Keratinocyte (primary cell): ENCODE measurements at regions not wholly inside any gene's neighbourhood (a gene's known extent, or its start where the extent isn't known, plus 50 kb on each side); places are given as distances from the start of the nearest gene placed in this dataset.

Experiments
- CTCF ChIP-seq, 3 experiments: IDR thresholded peaks in 1 of 3; conservative IDR thresholded peaks in 1 of 3; optimal IDR thresholded peaks in 1 of 3; 2 replicates in 2 of 3; 3 replicates in 1 of 3; pipeline versions ENCODE3 to v1.5.1; 2011; ENCODE audit warnings: low read length in 3 of 3, mild to moderate bottlenecking in 3 of 3, moderate library complexity in 2 of 3, control low read depth in 1 of 3, inconsistent platforms in 1 of 3; ENCODE audit not compliant: insufficient read depth in 2 of 3; ENCODE audit errors: extremely low read depth in 1 of 3
- EZH2 ChIP-seq: IDR thresholded peaks from one replicate; pipeline ENCODE4 v1.6.1; 2012; ENCODE audit warnings: inconsistent platforms, mild to moderate bottlenecking, low read length, moderate library complexity

GRCh38 chr10:129074939-129075338, 392.1 kb upstream of the MGMT start:
- TF ChIP-seq CTCF (optimal IDR thresholded peaks at IDR 0.05 in 1 of 3, IDR thresholded peaks at IDR 0.05 in 1 of 3, conservative IDR thresholded peaks at IDR 0.05 in 1 of 3; ENCODE audit: extremely low read depth in 1 of 3, insufficient read depth in 2 of 3, low read length in 3 of 3) (no peak), EZH2 (no peak)
